Astrocyte (in vitro differentiated cells and primary cell): ENCODE measurements at regions not wholly inside any gene's neighbourhood (a gene's known extent, or its start where the extent isn't known, plus 50 kb on each side); places are given as distances from the start of the nearest gene placed in this dataset.
"Not testable (repeated sequence)": the region's sequence is repeated elsewhere in the genome, so short reads cannot be mapped to it uniquely, and the experiment has no call there.

ENCODE experiments used
- DNase-seq: peaks from one replicate; pipeline ENCODE4 v3.0.0-alpha.2; 2010; ENCODE audit warnings: low read depth
- FAIRE-seq: peaks from 2 replicates; lab custom pipeline; 2011; peaks lifted over from hg19 to GRCh38; lab: Jason Lieb, UNC
- H2AFZ ChIP-seq: 2 replicates; pipeline ENCODE4 v1.6.0; 2012; ENCODE audit warnings: low read depth, low read length, inconsistent platforms
- H3K27ac ChIP-seq: 2 replicates; pipeline ENCODE4 v1.5.1; 2011; ENCODE audit warnings: low read depth, low read length, inconsistent platforms
- H3K27me3 ChIP-seq: 2 replicates; pipeline ENCODE4 v1.6.0; 2011; ENCODE audit warnings: low read length, inconsistent platforms; ENCODE audit not compliant: insufficient read depth
- H3K36me3 ChIP-seq: 2 replicates; pipeline ENCODE4 v1.5.1; 2011; ENCODE audit warnings: low read length, inconsistent platforms; ENCODE audit not compliant: insufficient read depth
- H3K4me1 ChIP-seq: 2 replicates; pipeline ENCODE4 v1.5.1; 2011; ENCODE audit warnings: low read length, inconsistent platforms; ENCODE audit not compliant: insufficient read depth
- H3K4me2 ChIP-seq: 2 replicates; pipeline ENCODE4 v1.6.0; 2012; ENCODE audit warnings: low read length, inconsistent platforms
- H3K4me3 ChIP-seq: 2 replicates; pipeline ENCODE4 v1.5.1; 2011; ENCODE audit warnings: low read depth, mild to moderate bottlenecking, low read length, inconsistent platforms; ENCODE audit not compliant: insufficient read depth
- H3K79me2 ChIP-seq: 2 replicates; pipeline ENCODE4 v1.6.0; 2012; ENCODE audit warnings: mild to moderate bottlenecking, low read length, inconsistent platforms; ENCODE audit not compliant: insufficient read depth
- H3K9ac ChIP-seq: 2 replicates; pipeline ENCODE4 v1.6.0; 2012; ENCODE audit warnings: mild to moderate bottlenecking, low read length, inconsistent platforms
- H3K9me3 ChIP-seq: 2 replicates; pipeline ENCODE4 v1.5.1; 2012; ENCODE audit warnings: low read depth, mild to moderate bottlenecking, low read length, inconsistent platforms; ENCODE audit not compliant: insufficient read depth
- H4K20me1 ChIP-seq: 2 replicates; pipeline ENCODE4 v1.6.0; 2012; ENCODE audit warnings: low read length, inconsistent platforms; ENCODE audit not compliant: insufficient read depth
- H3K27ac Mint-ChIP-seq: one replicate; pipeline ENCODE4 v1.8.0; 2021; ENCODE audit warnings: mild to moderate bottlenecking, mixed read lengths; ENCODE audit not compliant: unreplicated experiment
- H3K27me3 Mint-ChIP-seq: one replicate; pipeline ENCODE4 v1.8.0; 2021; ENCODE audit warnings: low read depth, mixed read lengths; ENCODE audit not compliant: unreplicated experiment
- H3K36me3 Mint-ChIP-seq: one replicate; pipeline ENCODE4 v1.8.0; 2021; ENCODE audit warnings: low read depth, mixed read lengths; ENCODE audit not compliant: unreplicated experiment
- H3K4me1 Mint-ChIP-seq: one replicate; pipeline ENCODE4 v1.8.0; 2021; ENCODE audit warnings: low read depth, mixed read lengths; ENCODE audit not compliant: unreplicated experiment
- H3K4me3 Mint-ChIP-seq: one replicate; pipeline ENCODE4 v1.8.0; 2021; ENCODE audit warnings: mild to moderate bottlenecking, moderate library complexity, mixed read lengths; ENCODE audit not compliant: unreplicated experiment
- H3K9me3 Mint-ChIP-seq: one replicate; pipeline ENCODE4 v1.8.0; 2021; ENCODE audit warnings: mild to moderate bottlenecking, mixed read lengths; ENCODE audit not compliant: unreplicated experiment
- CTCF ChIP-seq: IDR thresholded peaks from 2 replicates; pipeline ENCODE4 v1.5.1; 2011; ENCODE audit warnings: low read depth, mild to moderate bottlenecking, inconsistent platforms, low read length, moderate library complexity; ENCODE audit not compliant: insufficient read depth
- EZH2 ChIP-seq: IDR thresholded peaks from 2 replicates; pipeline ENCODE4 v1.6.1; 2012; ENCODE audit warnings: mild to moderate bottlenecking, low read length, inconsistent platforms; ENCODE audit not compliant: insufficient read depth

DNA sequence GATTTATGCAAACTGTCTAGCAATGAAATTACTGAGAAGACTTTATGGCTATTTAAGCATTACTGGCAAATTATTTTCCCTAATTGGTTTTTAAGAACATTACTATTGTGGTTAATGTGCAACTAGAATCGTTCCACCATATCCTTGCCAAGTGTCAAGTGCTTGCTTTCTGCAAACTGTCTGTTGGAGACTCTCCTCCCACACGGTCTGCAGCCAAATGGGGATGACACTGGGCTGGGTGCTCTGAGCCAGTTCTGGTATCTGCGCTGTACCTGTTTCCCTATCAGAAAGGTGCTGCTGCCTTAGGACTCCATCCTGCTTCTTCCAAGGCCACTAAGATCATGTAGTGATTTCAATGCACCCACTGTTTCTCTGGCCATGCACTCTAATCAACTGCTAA, 110.4 kb downstream of the RAMP3 start:
- no peak for DNase-seq
- no peaks in the 10 kb centered on the region for H3K9me3 Mint-ChIP-seq
- FAIRE-seq = no peak
- no peak overlapping the region for H3K27ac ChIP-seq
- H3K4me1 Mint-ChIP-seq = no peaks in the 10 kb centered on the region
- no peak overlapping the region for H3K9ac ChIP-seq
- H4K20me1 ChIP-seq = no peaks in the 10 kb centered on the region
- no peaks in the 10 kb centered on the region for H3K36me3 Mint-ChIP-seq
- TF ChIP-seq EZH2 (no peak), CTCF (no peak)
- no peak overlapping the region for H3K4me2 ChIP-seq
- H3K27me3 Mint-ChIP-seq = peaks cover 40% of the 10 kb centered on the region
- no peaks in the 10 kb centered on the region for H3K9me3 ChIP-seq
- H3K4me3 ChIP-seq = no peak overlapping the region
- no peaks in the 10 kb centered on the region for H3K4me1 ChIP-seq
- peaks cover 2% of the 10 kb centered on the region for H3K27me3 ChIP-seq
- no peaks in the 10 kb centered on the region for H3K36me3 ChIP-seq
- no peak overlapping the region for H3K27ac Mint-ChIP-seq
- H3K79me2 ChIP-seq = no peaks in the 10 kb centered on the region
- no peak overlapping the region for H3K4me3 Mint-ChIP-seq
- no peak overlapping the region for H2AFZ ChIP-seq

GRCh38 chr7:45269192-45269591, 111.6 kb downstream of the RAMP3 start:
- FAIRE-seq (no peak), DNase-seq (no peak)
- Histone ChIP-seq H3K9me3 (no peaks in the 10 kb centered on the region), H4K20me1 (no peaks in the 10 kb centered on the region), H3K4me3 (no peak overlapping the region), H3K27me3 (peaks cover 7% of the 10 kb centered on the region), H2AFZ (no peak overlapping the region), H3K4me1 (no peaks in the 10 kb centered on the region), H3K79me2 (no peaks in the 10 kb centered on the region), H3K4me2 (no peak overlapping the region), H3K9ac (no peak overlapping the region), H3K36me3 (no peaks in the 10 kb centered on the region), H3K27ac (no peak overlapping the region)
- no peak overlapping the region for H3K4me3 Mint-ChIP-seq
- H3K27ac Mint-ChIP-seq = no peak overlapping the region
- no peaks in the 10 kb centered on the region for H3K4me1 Mint-ChIP-seq
- H3K9me3 Mint-ChIP-seq = no peaks in the 10 kb centered on the region
- H3K36me3 Mint-ChIP-seq = no peaks in the 10 kb centered on the region
- TF ChIP-seq EZH2 = no peak
- TF ChIP-seq CTCF = no peak
- H3K27me3 Mint-ChIP-seq = peaks cover 45% of the 10 kb centered on the region

GRCh38 chr7:45278763-45279398, 121.3 kb downstream of the RAMP3 start:
- no peak for DNase-seq
- H3K27me3 Mint-ChIP-seq = peaks cover 20% of the 10 kb centered on the region

GRCh38 chr7:45289611-45290010, 132.0 kb downstream of the RAMP3 start:
- not testable (repeated sequence) for DNase-seq, H3K4me1 Mint-ChIP-seq, FAIRE-seq

More at GRCh38 chr7:45278763-45279398, 121.3 kb downstream of the RAMP3 start:
- no peaks in the 10 kb centered on the region for H3K36me3 ChIP-seq
- H3K27me3 ChIP-seq = peaks cover 4% of the 10 kb centered on the region
- H2AFZ ChIP-seq = no peak overlapping the region
- H3K9ac ChIP-seq = no peak overlapping the region
- Mint-ChIP-seq H3K9me3 (peaks cover 2% of the 10 kb centered on the region), H3K27ac (no peak overlapping the region), H3K4me1 (no peaks in the 10 kb centered on the region), H3K36me3 (no peaks in the 10 kb centered on the region), H3K4me3 (no peak overlapping the region)
- no peak overlapping the region for H3K4me2 ChIP-seq
- FAIRE-seq = no peak
- no peaks in the 10 kb centered on the region for H3K9me3 ChIP-seq
- H3K4me1 ChIP-seq = no peaks in the 10 kb centered on the region
- no peaks in the 10 kb centered on the region for H3K79me2 ChIP-seq
- H3K27ac ChIP-seq = no peak overlapping the region
- no peak overlapping the region for H3K4me3 ChIP-seq
- no peak for TF ChIP-seq CTCF
- TF ChIP-seq EZH2 = no peak
- no peaks in the 10 kb centered on the region for H4K20me1 ChIP-seq

More at GRCh38 chr7:45289611-45290010, 132.0 kb downstream of the RAMP3 start:
- H3K36me3 Mint-ChIP-seq, H3K4me3 Mint-ChIP-seq, H3K79me2 ChIP-seq, H3K27me3 Mint-ChIP-seq, H3K27ac ChIP-seq, H3K27me3 ChIP-seq, H3K9ac ChIP-seq, H3K4me2 ChIP-seq, H3K36me3 ChIP-seq, H4K20me1 ChIP-seq, H3K9me3 Mint-ChIP-seq, H3K4me3 ChIP-seq, H3K27ac Mint-ChIP-seq, H2AFZ ChIP-seq, H3K9me3 ChIP-seq, H3K4me1 ChIP-seq: not testable (repeated sequence)
